DMS114 treated with DMSO at 0.1 percent for 48 hours (cell line): ENCODE measurements at regions not wholly inside any gene's neighbourhood (a gene's known extent, or its start where the extent isn't known, plus 50 kb on each side); places are given as distances from the start of the nearest gene placed in this dataset.
"Not testable (repeated sequence)": the region's sequence is repeated elsewhere in the genome, so short reads cannot be mapped to it uniquely, and the experiment has no call there.

Experiments used
- DNase-seq: peaks from one replicate; lab custom pipeline; 2025; ENCODE audit not compliant: unreplicated experiment; lab: John Stamatoyannopoulos, UW

DNA sequence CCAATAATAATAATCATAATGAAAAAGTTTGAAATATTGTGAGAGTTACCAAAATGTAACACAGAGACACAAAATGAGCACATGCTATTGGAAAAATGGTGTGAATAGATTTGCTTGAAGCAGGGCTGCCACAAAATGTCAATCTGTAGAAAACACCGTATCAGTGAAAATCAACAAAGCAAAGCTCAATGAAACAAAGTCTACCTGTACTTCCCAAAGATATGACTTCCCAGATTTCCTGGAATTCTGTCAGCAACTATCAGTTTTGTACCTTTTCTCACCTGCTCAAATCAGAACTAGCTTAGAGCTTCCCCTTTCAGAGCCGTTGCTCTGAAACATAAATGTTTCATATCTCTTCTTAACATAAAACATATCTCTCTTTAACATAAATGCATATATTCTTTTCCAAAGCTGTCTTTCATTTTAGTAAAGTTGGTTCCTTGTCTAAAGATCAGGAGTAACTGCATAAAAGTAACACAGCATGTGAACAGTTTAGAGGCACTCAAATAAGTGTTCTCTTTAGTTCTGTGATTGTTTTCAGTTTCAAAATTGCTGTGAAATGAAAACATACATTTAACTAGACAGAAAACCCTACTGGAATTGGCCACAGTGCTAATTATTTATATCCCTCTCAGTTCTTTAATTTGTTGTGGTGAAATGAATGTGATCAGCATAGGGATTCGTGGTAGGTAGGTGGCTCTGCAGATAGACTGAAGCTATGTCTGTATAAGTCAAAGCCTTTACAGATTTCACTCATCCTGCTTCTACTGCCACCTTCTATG lies 262.5 kb downstream of the KCNJ3 start:
- no peak for DNase-seq

GRCh38 chr2:154952346-154952980 lies 254.0 kb downstream of the KCNJ3 start:
- DNase-seq: no peak

DNA sequence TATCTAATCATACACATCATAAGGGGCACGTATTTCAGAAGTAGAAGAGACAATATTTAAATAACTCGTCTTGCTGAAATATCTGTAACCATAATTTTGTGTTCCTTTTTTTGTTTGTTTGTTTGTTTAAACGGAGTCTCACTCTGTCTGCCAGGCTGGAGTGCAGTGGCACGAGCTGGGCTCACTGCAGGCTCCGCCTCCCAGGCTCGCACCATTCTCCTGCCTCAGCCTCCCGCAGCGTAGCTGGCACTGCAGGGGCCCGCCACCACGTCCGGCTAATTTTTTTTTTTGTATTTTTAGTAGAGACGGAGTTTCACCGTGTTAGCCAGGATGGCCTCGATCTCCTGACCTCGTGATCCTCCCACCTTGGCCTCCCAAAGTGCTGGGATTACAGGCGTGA lies 248.9 kb downstream of the KCNJ3 start:
- not testable (repeated sequence) for DNase-seq

DNA sequence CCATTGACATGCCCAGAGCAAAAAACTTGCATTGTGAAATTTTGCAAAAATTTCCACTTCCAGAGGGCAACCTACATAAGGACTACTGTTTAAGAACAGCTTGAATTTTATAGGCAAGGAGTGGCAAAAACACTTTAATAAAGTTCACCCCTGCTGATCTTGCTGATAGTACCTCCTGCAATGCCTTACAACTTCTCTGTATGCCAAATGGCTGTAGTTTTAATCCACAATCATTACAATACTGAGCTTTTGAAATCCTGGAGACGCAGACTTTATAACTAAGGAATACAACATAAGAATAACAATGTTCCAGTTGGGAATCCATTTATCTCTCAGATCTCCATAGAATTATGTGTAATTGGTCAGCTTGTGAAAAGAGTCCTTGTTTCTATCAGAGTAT lies 247.5 kb downstream of the KCNJ3 start:
- no peak for DNase-seq

DNA sequence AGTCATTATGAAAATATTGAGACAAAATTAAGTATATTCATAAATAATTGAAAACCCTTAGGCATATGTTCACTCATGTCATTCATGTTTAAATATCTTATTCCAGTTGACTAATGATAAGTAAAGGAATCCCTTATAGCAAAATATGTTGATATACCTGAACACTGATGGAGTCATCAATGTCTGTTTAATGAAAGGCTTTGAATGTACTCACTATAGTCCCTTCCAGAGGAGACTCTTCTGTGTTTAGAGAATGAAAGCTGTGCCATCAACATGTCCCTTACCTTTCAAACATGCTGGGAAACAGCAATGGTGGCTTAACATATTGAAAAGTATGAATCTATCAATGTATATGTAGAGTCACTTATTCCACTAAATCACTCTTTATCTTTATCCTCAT lies 242.9 kb downstream of the KCNJ3 start:
- DNase-seq: no peak

DNA sequence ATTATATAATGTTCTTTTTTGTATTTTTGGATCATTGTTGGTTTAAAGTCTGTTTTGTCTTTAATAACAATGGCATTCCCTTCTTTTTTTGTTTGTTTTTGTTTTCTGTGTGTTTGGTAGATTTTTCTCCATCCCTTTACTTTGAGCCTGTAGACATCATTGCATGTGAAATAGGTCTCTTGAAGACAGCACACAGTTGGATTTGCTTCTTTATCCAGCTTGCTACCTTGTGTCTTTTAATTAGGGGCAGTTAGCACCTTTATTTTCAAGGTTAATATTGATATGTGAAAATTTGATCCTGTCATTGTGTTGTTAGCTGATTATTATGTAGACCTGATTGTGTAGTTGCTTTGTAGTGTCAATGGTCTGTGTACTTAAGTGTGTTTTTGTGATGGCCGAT lies 235.7 kb downstream of the KCNJ3 start:
- no peak for DNase-seq

- no peak for DNase-seq
Measured at GRCh38 chr2:154924531-154924930, 226.0 kb downstream of the KCNJ3 start.

GRCh38 chr2:154914561-154914960 lies 216.1 kb downstream of the KCNJ3 start:
- DNase-seq: no peak

DNA sequence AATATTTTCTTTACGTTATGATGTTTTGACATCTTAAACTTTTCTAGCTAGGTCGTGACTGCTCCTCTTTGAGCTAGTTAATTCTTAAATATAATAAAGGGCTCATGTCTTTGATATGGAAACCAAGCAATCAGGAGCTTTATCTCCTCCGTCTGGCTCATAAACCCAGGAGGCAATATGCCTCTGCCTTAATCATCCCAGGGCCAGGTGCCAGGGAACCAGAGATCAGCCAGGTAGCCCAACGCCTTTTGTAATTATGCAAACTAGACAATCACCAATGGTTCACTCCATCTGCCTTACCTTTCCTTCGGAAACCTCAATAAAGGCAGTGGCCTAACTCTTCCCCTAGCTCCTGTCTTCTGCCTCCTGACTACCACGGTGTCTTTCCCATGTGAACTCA lies 213.7 kb downstream of the KCNJ3 start:
- DNase-seq: no peak

GRCh38 chr2:154911729-154912128 lies 213.2 kb downstream of the KCNJ3 start:
- no peak for DNase-seq

GRCh38 chr2:154910701-154911100 lies 212.2 kb downstream of the KCNJ3 start:
- DNase-seq: no peak

DNA sequence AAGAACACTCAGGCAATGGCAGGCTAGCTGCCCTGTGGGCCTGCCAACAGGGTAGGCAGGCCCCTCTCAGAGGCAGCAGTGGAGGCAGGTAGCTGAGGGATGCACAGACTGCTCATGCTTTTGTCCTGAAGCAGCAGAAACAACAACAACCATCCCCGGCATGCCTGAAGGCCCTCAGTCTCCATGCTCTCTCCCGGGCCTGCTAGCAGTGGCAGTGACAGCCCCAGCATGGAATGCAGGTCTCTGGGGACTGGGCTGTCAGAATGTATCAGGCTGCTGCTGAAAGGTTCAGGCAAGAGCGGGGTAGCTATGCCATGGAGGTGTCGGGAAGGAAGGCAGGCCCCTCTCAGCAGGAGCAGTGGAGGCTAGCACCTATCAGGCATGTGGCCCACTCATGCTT lies 209.8 kb downstream of the KCNJ3 start:
- no peak for DNase-seq
